CD14-positive monocyte (primary cell): ENCODE measurements at regions not wholly inside any gene's neighbourhood (a gene's known extent, or its start where the extent isn't known, plus 50 kb on each side); places are given as distances from the start of the nearest gene placed in this dataset.

ENCODE experiments used
- DNase-seq, 3 donors: peaks; one replicate each; pipeline ENCODE4 v3.0.0-alpha.2; 2011 to 2022
- H2AFZ ChIP-seq: 2 replicates; pipeline ENCODE4 v1.6.0; 2012; ENCODE audit warnings: mild to moderate bottlenecking, low read depth, low read length, inconsistent platforms; ENCODE audit not compliant: insufficient read depth, poor library complexity, severe bottlenecking
- H3K27ac ChIP-seq, 2 donors: 1 replicate in 1 of 2; 2 replicates in 1 of 2; pipeline ENCODE4 v1.5.1; 2012 to 2013; ENCODE audit warnings: low read length in 2 of 2, control low read depth in 1 of 2, inconsistent platforms in 1 of 2, low read depth in 1 of 2, mild to moderate bottlenecking in 1 of 2
- H3K27me3 ChIP-seq, 2 donors: one replicate each; pipeline versions ENCODE4 v1.6.0 to v1.6.1; 2011 to 2013; ENCODE audit warnings: low read length in 2 of 2; ENCODE audit not compliant: control insufficient read depth in 2 of 2, insufficient read depth in 2 of 2
- H3K36me3 ChIP-seq, 2 donors: replicated peaks in 1 of 2; 1 replicate in 1 of 2; 2 replicates in 1 of 2; pipeline versions ENCODE4 v1.5.1 to v1.6.1; 2012 to 2013; ENCODE audit warnings: low read length in 2 of 2, control low read depth in 1 of 2, inconsistent platforms in 1 of 2, mild to moderate bottlenecking in 1 of 2; ENCODE audit not compliant: insufficient read depth in 2 of 2, control insufficient read depth in 1 of 2
- H3K4me1 ChIP-seq, 2 donors: 1 replicate in 1 of 2; 2 replicates in 1 of 2; pipeline versions ENCODE4 v1.5.1 to v1.6.1; 2012 to 2013; ENCODE audit warnings: low read length in 2 of 2, control low read depth in 1 of 2, inconsistent platforms in 1 of 2, mild to moderate bottlenecking in 1 of 2, moderate library complexity in 1 of 2; ENCODE audit not compliant: insufficient read depth in 2 of 2, control insufficient read depth in 1 of 2
- H3K4me2 ChIP-seq: replicated peaks from 2 replicates; pipeline ENCODE3; 2012; ENCODE audit warnings: low read length, moderate library complexity, mild to moderate bottlenecking; ENCODE audit not compliant: poor library complexity, severe bottlenecking; ENCODE audit errors: extremely low read depth
- H3K4me3 ChIP-seq, 3 experiments: fragments of 200-600 bp in 1 of 3; sonication (generic) in 1 of 3; replicated peaks in 1 of 3; 1 replicate in 2 of 3; 2 replicates in 1 of 3; pipeline ENCODE4 v1.5.1; 2011 to 2013; ENCODE audit warnings: low read length in 3 of 3, mild to moderate bottlenecking in 3 of 3, control low read depth in 2 of 3, low read depth in 2 of 3, inconsistent platforms in 1 of 3, moderate library complexity in 1 of 3
- H3K79me2 ChIP-seq: 2 replicates; pipeline ENCODE4 v1.6.0; 2012; ENCODE audit warnings: mild to moderate bottlenecking, control low read depth, inconsistent platforms, low read length, moderate library complexity; ENCODE audit not compliant: insufficient read depth
- H3K9ac ChIP-seq: 2 replicates; pipeline ENCODE4 v1.6.0; 2017; ENCODE audit warnings: low read length, mild to moderate bottlenecking; ENCODE audit not compliant: insufficient read depth, poor library complexity, severe bottlenecking
- H3K9me3 ChIP-seq, 2 donors: replicated peaks in 1 of 2; 1 replicate in 1 of 2; 2 replicates in 1 of 2; pipeline versions ENCODE4 v1.5.1 to v1.6.1; 2012 to 2013; ENCODE audit warnings: low read length in 2 of 2, control low read depth in 1 of 2; ENCODE audit not compliant: control insufficient read depth in 1 of 2, insufficient read depth in 1 of 2
- H4K20me1 ChIP-seq: 2 replicates; pipeline ENCODE4 v1.6.0; 2012; ENCODE audit warnings: mild to moderate bottlenecking, low read length, control low read depth, moderate library complexity; ENCODE audit not compliant: insufficient read depth
- H3K27ac Mint-ChIP-seq, 7 donors: one replicate each; pipeline ENCODE4 v1.8.0; 2020; ENCODE audit warnings: mild to moderate bottlenecking in 7 of 7, mixed read lengths in 7 of 7, moderate library complexity in 6 of 7, inconsistent platforms in 2 of 7
- H3K27me3 Mint-ChIP-seq, 3 donors: one replicate each; pipeline ENCODE4 v1.8.0; 2021 to 2022; ENCODE audit warnings: low read depth in 3 of 3, mild to moderate bottlenecking in 3 of 3, mixed read lengths in 3 of 3, moderate library complexity in 3 of 3, inconsistent platforms in 1 of 3
- H3K36me3 Mint-ChIP-seq, 2 donors: one replicate each; pipeline ENCODE4 v1.8.0; 2020; ENCODE audit warnings: mixed read lengths in 2 of 2, inconsistent platforms in 1 of 2, mild to moderate bottlenecking in 1 of 2
- H3K4me1 Mint-ChIP-seq: one replicate; pipeline ENCODE4 v1.8.0; 2020; ENCODE audit warnings: mild to moderate bottlenecking, mixed read lengths
- H3K4me3 Mint-ChIP-seq, 2 donors: one replicate each; pipeline ENCODE4 v1.8.0; 2020; ENCODE audit warnings: mild to moderate bottlenecking in 2 of 2, mixed read lengths in 2 of 2, moderate library complexity in 1 of 2
- H3K9me3 Mint-ChIP-seq, 7 donors: one replicate each; pipeline ENCODE4 v1.8.0; 2020 to 2022; ENCODE audit warnings: mixed read lengths in 7 of 7, mild to moderate bottlenecking in 6 of 7, moderate library complexity in 6 of 7, inconsistent platforms in 2 of 7
- CTCF ChIP-seq: fragments of 200-600 bp; IDR thresholded peaks from one replicate; pipeline ENCODE4 v1.8.0; 2022; ENCODE audit warnings: antibody characterized with exemption, mild to moderate bottlenecking
- WGBS: methylation state at CpG from one replicate; pipeline ENCODE4 v1.1.5; 2013; ENCODE audit warnings: missing lambda C conversion rate; ENCODE audit not compliant: insufficient coverage; 5-methylcytosine and 5-hydroxymethylcytosine counted together
- intact Hi-C, 2 donors: fragments of 100-400 bp; cut with micrococcal nuclease; formaldehyde crosslinking; loops; one replicate each; pipeline versions ENCODE4 v1.15.0 to v1.15.1; 2023

- intact Hi-C loops: loop anchor here in 1 of 2 donors (5.0 kb wide), 1 partner anchor 37 kb away; no protein-coding TSS in a partner anchor
- Mint-ChIP-seq H3K36me3 (peaks cover 0 to 3% of the 10 kb centered on the region in 2 donors), H3K4me3 (no peak overlapping the region), H3K27me3 (peaks cover 0 to 2% (median 0%) of the 10 kb centered on the region in 3 donors), H3K4me1 (peaks cover 56% of the 10 kb centered on the region), H3K9me3 (peaks cover 10 to 19% (median 12%) of the 10 kb centered on the region in 7 donors), H3K27ac (no peak overlapping the region)
- peaks cover 8 to 12% of the 10 kb centered on the region in 2 donors for H3K9me3 ChIP-seq
- TF ChIP-seq CTCF: no peak
- H3K79me2 ChIP-seq: no peaks in the 10 kb centered on the region
- no peak overlapping the region for H3K27ac ChIP-seq
- H3K4me2 ChIP-seq: no peak overlapping the region
- 60% methylated on average over 1 of the region's 5 CpGs for WGBS
- peaks cover 50 to 53% of the 10 kb centered on the region in 2 donors for H3K4me1 ChIP-seq
- no peak overlapping the region for H2AFZ ChIP-seq
- no peak overlapping the region for H3K4me3 ChIP-seq
- no peaks in the 10 kb centered on the region for H4K20me1 ChIP-seq
- DNase-seq: no peak
- H3K36me3 ChIP-seq: no peaks in the 10 kb centered on the region
- no peak overlapping the region for H3K9ac ChIP-seq
- no peaks in the 10 kb centered on the region for H3K27me3 ChIP-seq
These were observed 195.6 kb upstream of the CFAP20DC start for GRCh38 chr3:59245300-59245858.

DNA sequence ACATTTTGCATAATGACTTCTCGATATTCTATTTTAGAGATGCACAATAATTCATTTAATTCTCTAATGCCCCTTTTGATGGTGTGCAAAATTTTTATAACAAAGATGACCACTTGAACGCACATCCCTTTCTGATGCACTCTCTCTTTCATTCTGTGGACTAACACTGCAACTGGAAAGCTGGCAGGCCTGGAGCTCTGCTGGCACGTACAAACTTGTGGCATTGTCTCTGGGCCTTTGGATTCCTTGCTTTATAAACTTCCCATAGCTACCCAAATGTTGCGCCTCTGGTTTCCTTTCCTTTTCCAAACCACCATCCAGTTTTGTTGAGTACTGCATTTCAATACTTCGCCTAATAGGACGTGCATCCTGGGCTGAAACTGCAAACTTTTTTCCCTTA lies 194.5 kb upstream of the CFAP20DC start:
- Mint-ChIP-seq H3K27ac (no peak overlapping the region), H3K4me3 (no peak overlapping the region), H3K27me3 (no peaks in the 10 kb centered on the region), H3K9me3 (peaks cover 10 to 19% (median 12%) of the 10 kb centered on the region in 7 donors), H3K4me1 (peaks cover 48% of the 10 kb centered on the region), H3K36me3 (peaks cover 0 to 3% of the 10 kb centered on the region in 2 donors)
- Histone ChIP-seq H3K27me3 (no peaks in the 10 kb centered on the region), H3K9ac (no peak overlapping the region), H2AFZ (no peak overlapping the region), H3K4me1 (peaks cover 40 to 43% of the 10 kb centered on the region in 2 donors), H3K27ac (no peak overlapping the region), H3K4me3 (no peak overlapping the region), H3K4me2 (no peak overlapping the region), H3K36me3 (no peaks in the 10 kb centered on the region), H3K79me2 (no peaks in the 10 kb centered on the region), H4K20me1 (no peaks in the 10 kb centered on the region), H3K9me3 (peaks cover 8 to 12% of the 10 kb centered on the region in 2 donors)
- no peak for TF ChIP-seq CTCF
- intact Hi-C loops: no loop called here
- 100% methylated on average over 2 of the region's 6 CpGs for WGBS
- DNase-seq: no peak
